Stimulated activated naive CD4-positive, alpha-beta T cell (primary cell): ENCODE measurements at regions not wholly inside any gene's neighbourhood (a gene's known extent, or its start where the extent isn't known, plus 50 kb on each side); places are given as distances from the start of the nearest gene placed in this dataset.

ENCODE experiments used
- DNase-seq, 6 experiments: peaks; one replicate each; lab custom pipeline; 2025; lab: John Stamatoyannopoulos, UW

GRCh38 chr15:39180483-39180933 is 400.4 kb upstream of the THBS1 start:
- DNase-seq = no peak

- no peak for DNase-seq
Measured at GRCh38 chr15:39181056-39181747, 399.7 kb upstream of the THBS1 start.

GRCh38 chr15:39181940-39182339 is 398.9 kb upstream of the THBS1 start:
- DNase-seq = no peak

- no peak for DNase-seq
Measured at GRCh38 chr15:39183164-39183881, 397.6 kb upstream of the THBS1 start.

GRCh38 chr15:39184701-39185390 is 396.0 kb upstream of the THBS1 start:
- DNase-seq = no peak

- no peak for DNase-seq
Measured at GRCh38 chr15:39188314-39188713, 392.6 kb upstream of the THBS1 start.

- no peak for DNase-seq
Measured at GRCh38 chr15:39188930-39189329, 391.9 kb upstream of the THBS1 start.

GRCh38 chr15:39191871-39192291 is 389.0 kb upstream of the THBS1 start:
- no peak for DNase-seq

GRCh38 chr15:39192351-39192750 is 388.5 kb upstream of the THBS1 start:
- DNase-seq = no peak

GRCh38 chr15:39192979-39193560 is 387.8 kb upstream of the THBS1 start:
- no peak for DNase-seq

- no peak for DNase-seq
Measured at GRCh38 chr15:39193611-39194010, 387.3 kb upstream of the THBS1 start.

GRCh38 chr15:39194106-39194830 is 386.6 kb upstream of the THBS1 start:
- no peak for DNase-seq

- DNase-seq = no peak
Measured at GRCh38 chr15:39195961-39196486, 384.9 kb upstream of the THBS1 start.

- no peak for DNase-seq
Measured at GRCh38 chr15:39198044-39199000, 382.6 kb upstream of the THBS1 start.

GRCh38 chr15:39199076-39199475 is 381.8 kb upstream of the THBS1 start:
- DNase-seq = no peak

GRCh38 chr15:39200586-39200985 is 380.3 kb upstream of the THBS1 start:
- no peak for DNase-seq

GRCh38 chr15:39202641-39203040 is 378.2 kb upstream of the THBS1 start:
- DNase-seq = no peak

- no peak for DNase-seq
Measured at GRCh38 chr15:39204031-39204430, 376.8 kb upstream of the THBS1 start.

GRCh38 chr15:39205081-39205480 is 375.8 kb upstream of the THBS1 start:
- no peak for DNase-seq
